Ovary (tissue), 7 donors: ENCODE measurements at regions not wholly inside any gene's neighbourhood (a gene's known extent, or its start where the extent isn't known, plus 50 kb on each side); places are given as distances from the start of the nearest gene placed in this dataset.

ENCODE experiments used
- DNase-seq, 5 donors: peaks; one replicate each; pipeline ENCODE4 v3.0.0-alpha.2; 2019 to 2020
- H3K27ac ChIP-seq, 2 donors: fragments of 200-600 bp; one replicate each; pipeline versions ENCODE4 v1.5.1 to v1.8.0; 2019 to 2022
- H3K27me3 ChIP-seq: fragments of 200-600 bp; one replicate; pipeline ENCODE4 v1.8.0; 2022
- H3K36me3 ChIP-seq: fragments of 200-600 bp; sonication (generic); one replicate; pipeline ENCODE4 v1.5.1; 2019
- H3K4me1 ChIP-seq: one replicate; pipeline ENCODE4 v1.8.1; 2013; ENCODE audit warnings: mild to moderate bottlenecking, moderate library complexity; ENCODE audit not compliant: insufficient read depth
- H3K4me3 ChIP-seq: fragments of 200-600 bp; sonication (generic); one replicate; pipeline ENCODE4 v1.5.1; 2017
- H3K9me3 ChIP-seq, 2 donors: fragments of 200-600 bp in 1 of 2; sonication (generic) in 1 of 2; one replicate each; pipeline versions ENCODE4 v1.5.1 to v1.8.1; 2013 to 2019; ENCODE audit warnings: mild to moderate bottlenecking in 1 of 2, moderate library complexity in 1 of 2
- EP300 ChIP-seq: sonication (generic); formaldehyde crosslinking; IDR thresholded peaks from one replicate; pipeline ENCODE4 v1.6.1; 2017; ENCODE audit warnings: antibody characterized with exemption
- POLR2A ChIP-seq: fragments of 450-650 bp; IDR thresholded peaks from one replicate; pipeline ENCODE4 v1.6.1; 2017; ENCODE audit warnings: antibody characterized with exemption, mild to moderate bottlenecking, moderate library complexity
- WGBS, 3 donors: extraction: QIAGEN DNeasy Blood & Tissue Kit in 1 of 3; methylation state at CpG; one replicate each; pipeline versions ENCODE4 v1.1.5 to v1.1.7; 2013 to 2017; 5-methylcytosine and 5-hydroxymethylcytosine counted together
- intact Hi-C, 4 donors: fragments of 100-400 bp; cut with DNase I; formaldehyde crosslinking; loops; one replicate each; pipeline versions ENCODE4 v1.11.0 to v1.15.1; 2022 to 2023
- TF ChIP-seq, protein P1 (sequence below), 3 donors: fragments of 450-650 bp in 2 of 3; fragments of 200-600 bp in 1 of 3; IDR thresholded peaks; one replicate each; pipeline versions ENCODE4 v1.5.1 to v1.8.0; 2016 to 2022; ENCODE audit warnings: antibody characterized with exemption in 3 of 3, mild to moderate bottlenecking in 1 of 3
- donor health status: DM: no; HTN: no; CAD: no; lungs with moderate emphysema.
- donor health status: DM: no; HTN: no; CAD: no.
- donor health status: Bipolar disorder and iron deficiency.
- donor health status: DM: no; HTN: no; CAD: no.
- donor health status: DM: yes; HTN: yes; CAD: no.

DNA sequence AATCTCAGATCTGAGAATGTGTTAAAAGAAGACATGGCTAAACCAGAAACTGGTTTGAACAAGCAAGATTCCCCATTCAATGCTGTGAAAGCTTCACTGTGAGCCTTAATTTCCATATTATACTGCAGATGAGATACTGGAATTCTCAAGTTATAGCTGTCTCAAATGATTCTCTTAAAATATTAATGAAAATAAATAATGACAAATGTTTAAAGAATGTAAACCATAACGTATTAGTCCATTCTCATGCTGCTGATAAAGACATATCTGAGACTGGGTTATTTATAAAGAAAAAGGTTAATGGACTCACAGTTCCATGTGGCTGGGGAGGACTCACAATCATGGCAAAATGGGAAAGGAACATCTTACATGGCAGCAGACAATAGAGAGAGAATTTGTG lies 667.8 kb downstream of the SLITRK1 start:
- TF ChIP-seq POLR2A (no peak), EP300 (no peak)
- TF ChIP-seq, protein P1, sequence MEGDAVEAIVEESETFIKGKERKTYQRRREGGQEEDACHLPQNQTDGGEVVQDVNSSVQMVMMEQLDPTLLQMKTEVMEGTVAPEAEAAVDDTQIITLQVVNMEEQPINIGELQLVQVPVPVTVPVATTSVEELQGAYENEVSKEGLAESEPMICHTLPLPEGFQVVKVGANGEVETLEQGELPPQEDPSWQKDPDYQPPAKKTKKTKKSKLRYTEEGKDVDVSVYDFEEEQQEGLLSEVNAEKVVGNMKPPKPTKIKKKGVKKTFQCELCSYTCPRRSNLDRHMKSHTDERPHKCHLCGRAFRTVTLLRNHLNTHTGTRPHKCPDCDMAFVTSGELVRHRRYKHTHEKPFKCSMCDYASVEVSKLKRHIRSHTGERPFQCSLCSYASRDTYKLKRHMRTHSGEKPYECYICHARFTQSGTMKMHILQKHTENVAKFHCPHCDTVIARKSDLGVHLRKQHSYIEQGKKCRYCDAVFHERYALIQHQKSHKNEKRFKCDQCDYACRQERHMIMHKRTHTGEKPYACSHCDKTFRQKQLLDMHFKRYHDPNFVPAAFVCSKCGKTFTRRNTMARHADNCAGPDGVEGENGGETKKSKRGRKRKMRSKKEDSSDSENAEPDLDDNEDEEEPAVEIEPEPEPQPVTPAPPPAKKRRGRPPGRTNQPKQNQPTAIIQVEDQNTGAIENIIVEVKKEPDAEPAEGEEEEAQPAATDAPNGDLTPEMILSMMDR (IDR thresholded peaks at IDR 0.05), result no peak
- Histone ChIP-seq H3K4me3 (no peak overlapping the region), H3K9me3 (no peaks in the 10 kb centered on the region), H3K36me3 (no peaks in the 10 kb centered on the region), H3K27me3 (no peaks in the 10 kb centered on the region), H3K27ac (no peak overlapping the region), H3K4me1 (no peaks in the 10 kb centered on the region)
- intact Hi-C loops, result no loop called here
- 7 to 19% (median 15%) methylated on average over 1 of the region's 1 CpG for WGBS, 3 donors
- DNase-seq, result no peak

DNA sequence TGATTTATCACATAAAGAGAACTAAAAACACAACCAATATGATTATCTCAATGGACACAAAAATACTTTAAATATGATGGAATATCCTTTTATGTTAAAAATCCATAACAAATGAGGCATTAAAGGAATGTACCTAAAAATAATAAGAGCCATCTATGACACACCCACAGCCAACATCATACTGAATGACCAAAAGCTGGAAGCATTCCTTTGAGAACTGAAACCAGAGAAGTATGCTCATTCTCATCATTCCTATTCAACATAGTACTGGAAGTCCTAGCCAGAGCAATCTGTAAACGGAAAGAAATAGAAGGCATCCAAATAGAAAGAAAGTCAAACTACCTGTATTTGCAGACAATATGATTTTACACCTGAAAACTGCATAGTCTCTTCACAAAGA lies 671.0 kb downstream of the SLITRK1 start:
- DNase-seq, result no peak
- intact Hi-C loops, result no loop called here
- H3K27me3 ChIP-seq, result no peaks in the 10 kb centered on the region
- TF ChIP-seq POLR2A (no peak), EP300 (no peak)
- TF ChIP-seq, protein P1 (IDR thresholded peaks at IDR 0.05), result no peak
- no peaks in the 10 kb centered on the region for H3K9me3 ChIP-seq
- H3K36me3 ChIP-seq, result no peaks in the 10 kb centered on the region
- H3K4me3 ChIP-seq, result no peak overlapping the region
- no peaks in the 10 kb centered on the region for H3K4me1 ChIP-seq
- H3K27ac ChIP-seq, result no peak overlapping the region
- WGBS, 3 donors, result 72 to 78% (median 73%) methylated on average over 1 of the region's 1 CpG

DNA sequence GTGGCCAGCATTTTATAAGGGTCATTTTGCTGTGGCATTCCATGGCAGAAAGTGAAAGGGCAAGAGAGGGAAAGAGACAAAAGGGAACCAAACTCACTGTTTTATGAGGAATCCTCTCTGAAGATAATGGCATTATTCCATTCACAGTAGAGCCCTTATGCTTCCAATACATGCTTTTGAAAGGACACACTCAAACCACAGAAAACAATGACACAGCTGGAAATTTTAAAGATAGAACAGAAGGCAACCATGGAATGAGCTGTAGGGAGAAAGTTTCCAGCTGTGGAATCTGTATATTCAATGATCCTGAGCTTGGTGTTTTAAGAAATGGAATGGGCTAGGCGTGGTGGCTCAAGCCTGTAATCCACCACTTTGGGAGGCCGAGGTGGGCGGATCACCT lies 677.4 kb downstream of the SLITRK1 start:
- no peak for TF ChIP-seq POLR2A
- TF ChIP-seq, protein P1 (IDR thresholded peaks at IDR 0.05), result no peak
- TF ChIP-seq EP300, result no peak
- Histone ChIP-seq H3K27ac (no peak overlapping the region), H3K9me3 (no peaks in the 10 kb centered on the region), H3K27me3 (no peaks in the 10 kb centered on the region), H3K4me3 (no peak overlapping the region), H3K36me3 (no peaks in the 10 kb centered on the region), H3K4me1 (no peaks in the 10 kb centered on the region)
- WGBS, 3 donors, result 89 to 94% (median 92%) methylated on average over 3 of the region's 3 CpGs
- DNase-seq, result no peak
- intact Hi-C loops, result no loop called here

DNA sequence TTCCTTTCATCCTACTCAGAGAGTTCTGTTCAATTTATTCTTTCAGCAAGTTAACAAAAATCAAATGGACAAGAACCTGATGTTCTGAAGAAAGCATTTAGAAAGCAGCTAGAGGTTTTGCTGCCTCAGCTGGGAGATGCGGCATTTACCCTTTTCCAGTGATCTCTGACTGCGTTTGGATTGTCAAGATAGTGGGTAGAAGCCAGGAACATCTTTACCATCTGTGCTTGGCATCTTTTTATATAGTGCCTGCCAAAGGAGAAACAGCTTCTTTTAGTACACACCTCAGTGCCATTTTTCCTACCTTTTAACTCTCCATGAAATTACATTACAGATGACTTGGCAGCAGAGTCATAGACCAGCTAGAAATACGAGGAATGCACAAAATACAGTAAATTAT lies 680.8 kb downstream of the SLITRK1 start:
- no peak for DNase-seq
- Histone ChIP-seq H3K36me3 (no peaks in the 10 kb centered on the region), H3K27ac (no peak overlapping the region), H3K4me1 (no peaks in the 10 kb centered on the region), H3K4me3 (no peak overlapping the region), H3K27me3 (no peaks in the 10 kb centered on the region), H3K9me3 (no peaks in the 10 kb centered on the region)
- WGBS, 3 donors, result 58 to 63% (median 63%) methylated on average over 3 of the region's 3 CpGs
- intact Hi-C loops, result no loop called here
- TF ChIP-seq EP300, result no peak
- no peak for TF ChIP-seq POLR2A
- TF ChIP-seq, protein P1 (IDR thresholded peaks at IDR 0.05), result no peak

DNA sequence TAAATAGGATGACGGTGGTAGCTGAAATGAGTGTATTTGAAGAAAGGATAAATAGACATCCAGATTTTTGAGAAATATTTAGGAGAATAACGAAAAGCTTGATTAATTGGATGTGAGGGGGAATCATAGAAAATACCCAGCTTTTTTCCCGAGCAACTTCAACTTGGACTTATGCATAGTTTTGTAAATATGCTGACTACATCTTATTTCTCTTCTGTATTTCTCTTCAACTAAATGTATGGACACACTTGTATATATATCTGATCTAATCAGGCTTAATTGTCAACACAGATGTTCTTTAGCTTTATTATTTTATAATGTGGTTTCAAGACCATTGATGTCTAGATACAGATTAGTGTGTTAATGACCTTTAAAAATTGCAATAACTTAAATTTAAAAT lies 685.0 kb downstream of the SLITRK1 start:
- WGBS, 3 donors, result 79 to 84% (median 81%) methylated on average over 3 of the region's 3 CpGs
- Histone ChIP-seq H3K4me1 (no peaks in the 10 kb centered on the region), H3K4me3 (no peak overlapping the region), H3K27me3 (no peaks in the 10 kb centered on the region), H3K27ac (no peak overlapping the region), H3K9me3 (no peaks in the 10 kb centered on the region), H3K36me3 (no peaks in the 10 kb centered on the region)
- intact Hi-C loops, result no loop called here
- no peak for TF ChIP-seq POLR2A
- TF ChIP-seq EP300, result no peak
- TF ChIP-seq, protein P1 (IDR thresholded peaks at IDR 0.05), result no peak
- no peak for DNase-seq
